H9 (cell line): ENCODE measurements at regions not wholly inside any gene's neighbourhood (a gene's known extent, or its start where the extent isn't known, plus 50 kb on each side); places are given as distances from the start of the nearest gene placed in this dataset.

Experiments used
- DNase-seq: peaks from one replicate; pipeline ENCODE4 v3.0.0-alpha.2; 2017
- H2AFZ ChIP-seq: one replicate; pipeline ENCODE4 v1.6.1; 2013; ENCODE audit warnings: mild to moderate bottlenecking, low read length, control low read depth, moderate library complexity
- H2AK5ac ChIP-seq: 2 replicates; pipeline ENCODE4 v1.6.1; 2013; ENCODE audit warnings: low read length, control low read depth, mixed read lengths; ENCODE audit not compliant: insufficient read length
- H2BK120ac ChIP-seq: one replicate; pipeline ENCODE4 v1.6.1; 2013; ENCODE audit warnings: low read depth, mild to moderate bottlenecking, low read length, control low read depth, inconsistent platforms; ENCODE audit not compliant: poor library complexity, severe bottlenecking
- H2BK12ac ChIP-seq: 2 replicates; pipeline ENCODE4 v1.6.1; 2013; ENCODE audit warnings: low read length, control low read depth, mixed read lengths, low read depth; ENCODE audit not compliant: insufficient read length
- H2BK15ac ChIP-seq: 2 replicates; pipeline ENCODE4 v1.6.1; 2013; ENCODE audit warnings: low read depth, low read length, control low read depth
- H2BK20ac ChIP-seq: one replicate; pipeline ENCODE4 v1.6.1; 2013; ENCODE audit warnings: low read depth, mild to moderate bottlenecking, low read length, control low read depth, inconsistent platforms; ENCODE audit not compliant: poor library complexity, severe bottlenecking
- H2BK5ac ChIP-seq: 2 replicates; pipeline ENCODE4 v1.6.1; 2013; ENCODE audit warnings: low read length, control low read depth, mixed read lengths; ENCODE audit not compliant: insufficient read length
- H3K14ac ChIP-seq: 2 replicates; pipeline ENCODE4 v1.6.1; 2013; ENCODE audit warnings: low read length, control low read depth; ENCODE audit not compliant: insufficient read depth
- H3K18ac ChIP-seq: 2 replicates; pipeline ENCODE4 v1.6.1; 2013; ENCODE audit warnings: low read depth, mild to moderate bottlenecking, mixed read lengths, low read length, control low read depth; ENCODE audit not compliant: insufficient read length
- H3K23ac ChIP-seq: 2 replicates; pipeline ENCODE4 v1.6.1; 2013; ENCODE audit warnings: low read length, control low read depth, mixed read lengths, low read depth; ENCODE audit not compliant: insufficient read length
- H3K23me2 ChIP-seq: 2 replicates; pipeline ENCODE4 v1.6.1; 2013; ENCODE audit warnings: low read depth, mild to moderate bottlenecking, mixed read lengths, low read length, control low read depth; ENCODE audit not compliant: insufficient read length, poor library complexity, severe bottlenecking
- H3K27ac ChIP-seq: 2 replicates; pipeline ENCODE4 v1.5.1; 2013; ENCODE audit warnings: low read length, control low read depth, mixed read lengths, low read depth; ENCODE audit not compliant: insufficient read length
- H3K27me3 ChIP-seq: 2 replicates; pipeline ENCODE4 v1.6.1; 2013; ENCODE audit warnings: low read length, control low read depth, inconsistent platforms; ENCODE audit not compliant: insufficient read depth
- H3K4ac ChIP-seq: 2 replicates; pipeline ENCODE4 v1.6.1; 2013; ENCODE audit warnings: low read depth, mild to moderate bottlenecking, control low read depth, inconsistent platforms, low read length, moderate library complexity
- H3K4me1 ChIP-seq: 2 replicates; pipeline ENCODE4 v1.6.1; 2013; ENCODE audit warnings: low read length, control low read depth, inconsistent platforms; ENCODE audit not compliant: insufficient read depth
- H3K4me2 ChIP-seq: 2 replicates; pipeline ENCODE4 v1.6.1; 2013; ENCODE audit warnings: low read length, control low read depth, mixed read lengths; ENCODE audit not compliant: insufficient read length, insufficient read depth
- H3K56ac ChIP-seq: 2 replicates; pipeline ENCODE4 v1.6.1; 2013; ENCODE audit warnings: low read depth, mild to moderate bottlenecking, mixed read lengths, low read length, control low read depth; ENCODE audit not compliant: insufficient read length
- H3K79me1 ChIP-seq: 2 replicates; pipeline ENCODE4 v1.6.1; 2013; ENCODE audit warnings: low read depth, mild to moderate bottlenecking, moderate library complexity, low read length, control low read depth, inconsistent platforms; ENCODE audit not compliant: insufficient read depth, poor library complexity, severe bottlenecking
- H3K79me2 ChIP-seq: 2 replicates; pipeline ENCODE4 v1.6.1; 2013; ENCODE audit warnings: low read length, control low read depth, inconsistent platforms; ENCODE audit not compliant: insufficient read depth
- H3K9ac ChIP-seq: 2 replicates; pipeline ENCODE4 v1.6.1; 2013; ENCODE audit warnings: low read length, control low read depth, mixed read lengths; ENCODE audit not compliant: insufficient read length; ENCODE audit errors: extremely low read depth
- H3K9me3 ChIP-seq: one replicate; pipeline ENCODE4 v1.6.1; 2013; ENCODE audit warnings: low read depth, low read length, inconsistent platforms; ENCODE audit not compliant: control insufficient read depth
- H3T11ph ChIP-seq: one replicate; pipeline ENCODE4 v1.6.1; 2013; ENCODE audit warnings: mild to moderate bottlenecking, low read length, control low read depth, inconsistent platforms
- H4K20me1 ChIP-seq: one replicate; pipeline ENCODE4 v1.6.1; 2013; ENCODE audit not compliant: control insufficient read depth, insufficient read length, insufficient read depth
- H4K5ac ChIP-seq: 2 replicates; pipeline ENCODE4 v1.6.1; 2013; ENCODE audit warnings: low read depth, mild to moderate bottlenecking, mixed read lengths, low read length, control low read depth; ENCODE audit not compliant: insufficient read length
- H4K8ac ChIP-seq: replicated peaks from 2 replicates; pipeline ENCODE4 v1.6.1; 2013; ENCODE audit warnings: low read length, control low read depth, mixed read lengths, low read depth; ENCODE audit not compliant: insufficient read length
- H4K91ac ChIP-seq: 2 replicates; pipeline ENCODE4 v1.6.1; 2013; ENCODE audit warnings: low read depth, mild to moderate bottlenecking, moderate library complexity, mixed read lengths, low read length, control low read depth; ENCODE audit not compliant: insufficient read length
- H3K27ac Mint-ChIP-seq, 3 experiments: 2 replicates in 2 of 3; 3 replicates in 1 of 3; pipeline ENCODE4 v1.8.0; 2020 to 2021; ENCODE audit warnings: mixed read lengths in 3 of 3, mild to moderate bottlenecking in 1 of 3, moderate library complexity in 1 of 3
- H3K27me3 Mint-ChIP-seq: 2 replicates; pipeline ENCODE4 v1.8.0; 2021; ENCODE audit warnings: low read depth, mild to moderate bottlenecking, moderate library complexity, mixed read lengths
- H3K36me3 Mint-ChIP-seq, 3 experiments: 2 replicates in 2 of 3; 3 replicates in 1 of 3; pipeline ENCODE4 v1.8.0; 2020 to 2021; ENCODE audit warnings: low read depth in 3 of 3, mixed read lengths in 3 of 3; ENCODE audit not compliant: insufficient read depth in 1 of 3
- H3K4me1 Mint-ChIP-seq, 2 experiments: 2 replicates each; pipeline ENCODE4 v1.8.0; 2020; ENCODE audit warnings: mixed read lengths in 2 of 2
- H3K4me3 Mint-ChIP-seq, 2 experiments: 2 replicates in 1 of 2; 3 replicates in 1 of 2; pipeline ENCODE4 v1.8.0; 2020 to 2021; ENCODE audit warnings: mild to moderate bottlenecking in 2 of 2, mixed read lengths in 2 of 2, moderate library complexity in 1 of 2
- H3K9me3 Mint-ChIP-seq, 2 experiments: 2 replicates in 1 of 2; 3 replicates in 1 of 2; pipeline ENCODE4 v1.8.0; 2020; ENCODE audit warnings: mild to moderate bottlenecking in 2 of 2, mixed read lengths in 2 of 2, moderate library complexity in 1 of 2
- WGBS: extraction: QIAGEN DNeasy Blood & Tissue Kit; methylation state at CpG from one replicate; pipeline ENCODE4 v1.1.7; 2013; ENCODE audit warnings: missing lambda C conversion rate, low lambda C conversion rate, mixed read lengths; ENCODE audit not compliant: insufficient read length; ENCODE audit errors: extremely low coverage; 5-methylcytosine and 5-hydroxymethylcytosine counted together
- TF ChIP-seq, protein P1 (sequence below): fragments of 200-600 bp; sonication (generic); conservative IDR thresholded peaks from 3 replicates; pipeline ENCODE4 v1.8.0; 2021; ENCODE audit warnings: antibody characterized with exemption, mild to moderate bottlenecking

DNA sequence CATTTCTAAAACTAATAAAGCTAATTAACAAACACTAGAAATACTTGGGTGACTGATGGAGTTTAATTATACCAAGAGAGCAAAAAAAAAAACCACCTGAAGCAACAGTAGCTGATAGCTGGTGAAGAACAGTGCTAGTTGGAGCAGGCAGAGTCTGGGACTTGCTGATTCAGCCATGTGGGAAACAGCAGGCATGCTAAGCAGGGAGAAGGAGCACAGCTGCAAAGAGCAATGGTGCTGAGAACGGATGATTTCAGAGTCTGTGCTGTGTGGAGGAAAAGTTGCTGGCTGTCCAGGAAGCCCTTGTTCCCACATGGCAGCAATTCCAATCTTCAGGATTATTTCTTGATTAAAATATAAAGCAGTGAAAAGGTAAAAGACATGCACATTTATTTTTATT is 68.8 kb downstream of the NPY1R start:
- no peak overlapping the region for H3K18ac ChIP-seq
- no peaks in the 10 kb centered on the region for H3K79me1 ChIP-seq
- H2BK5ac ChIP-seq: no peak overlapping the region
- H3K4ac ChIP-seq: no peak overlapping the region
- no peak overlapping the region for H3K4me2 ChIP-seq
- no peak overlapping the region for H2BK12ac ChIP-seq
- H3K79me2 ChIP-seq: no peaks in the 10 kb centered on the region
- no peaks in the 10 kb centered on the region for H3K27me3 Mint-ChIP-seq
- TF ChIP-seq, protein P1, sequence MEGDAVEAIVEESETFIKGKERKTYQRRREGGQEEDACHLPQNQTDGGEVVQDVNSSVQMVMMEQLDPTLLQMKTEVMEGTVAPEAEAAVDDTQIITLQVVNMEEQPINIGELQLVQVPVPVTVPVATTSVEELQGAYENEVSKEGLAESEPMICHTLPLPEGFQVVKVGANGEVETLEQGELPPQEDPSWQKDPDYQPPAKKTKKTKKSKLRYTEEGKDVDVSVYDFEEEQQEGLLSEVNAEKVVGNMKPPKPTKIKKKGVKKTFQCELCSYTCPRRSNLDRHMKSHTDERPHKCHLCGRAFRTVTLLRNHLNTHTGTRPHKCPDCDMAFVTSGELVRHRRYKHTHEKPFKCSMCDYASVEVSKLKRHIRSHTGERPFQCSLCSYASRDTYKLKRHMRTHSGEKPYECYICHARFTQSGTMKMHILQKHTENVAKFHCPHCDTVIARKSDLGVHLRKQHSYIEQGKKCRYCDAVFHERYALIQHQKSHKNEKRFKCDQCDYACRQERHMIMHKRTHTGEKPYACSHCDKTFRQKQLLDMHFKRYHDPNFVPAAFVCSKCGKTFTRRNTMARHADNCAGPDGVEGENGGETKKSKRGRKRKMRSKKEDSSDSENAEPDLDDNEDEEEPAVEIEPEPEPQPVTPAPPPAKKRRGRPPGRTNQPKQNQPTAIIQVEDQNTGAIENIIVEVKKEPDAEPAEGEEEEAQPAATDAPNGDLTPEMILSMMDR: no peak
- no peak overlapping the region for H2AFZ ChIP-seq
- H3K14ac ChIP-seq: no peak overlapping the region
- no peak overlapping the region for H3K4me3 Mint-ChIP-seq
- no peak overlapping the region for H2BK20ac ChIP-seq
- no peak overlapping the region for H3K27ac ChIP-seq
- no peak overlapping the region for H3K23ac ChIP-seq
- H3K4me1 Mint-ChIP-seq: peaks cover 10 to 14% of the 10 kb centered on the region in 2 experiments; a peak in 3 of 4 replicates
- WGBS: no CpG with 5 or more reads among the region's 1 CpG
- no peak overlapping the region for H3T11ph ChIP-seq
- no peaks in the 10 kb centered on the region for H3K36me3 Mint-ChIP-seq
- no peaks in the 10 kb centered on the region for H3K23me2 ChIP-seq
- no peak overlapping the region for H3K9ac ChIP-seq
- no peak overlapping the region for H2BK15ac ChIP-seq
- no peak for DNase-seq
- H2BK120ac ChIP-seq: no peak overlapping the region
- H4K91ac ChIP-seq: no peak overlapping the region
- no peaks in the 10 kb centered on the region for H4K20me1 ChIP-seq
- H3K4me1 ChIP-seq: no peaks in the 10 kb centered on the region; the same call in 1 of the 2 replicates
- no peaks in the 10 kb centered on the region for H3K9me3 ChIP-seq
- H3K56ac ChIP-seq: no peak overlapping the region
- no peaks in the 10 kb centered on the region for H3K27me3 ChIP-seq
- no peak overlapping the region for H2AK5ac ChIP-seq
- no peaks in the 10 kb centered on the region for H3K9me3 Mint-ChIP-seq
- H4K5ac ChIP-seq: no peak overlapping the region
- no peak overlapping the region for H4K8ac ChIP-seq
- H3K27ac Mint-ChIP-seq: peak overlapping the region; percentile 53 to 76 (median 60); a peak in 3 of 7 replicates
